SK-N-SH treated with all-trans-retinoic acid at 6 μM for 48 hours (cell line): ENCODE measurements at regions not wholly inside any gene's neighbourhood (a gene's known extent, or its start where the extent isn't known, plus 50 kb on each side); places are given as distances from the start of the nearest gene placed in this dataset.

Experiments used
- ARNTL ChIP-seq: fragments of 450-650 bp; formaldehyde crosslinking; IDR thresholded peaks from 2 replicates; pipeline ENCODE4 v1.5.0; 2020; ENCODE audit warnings: low read depth, mild to moderate bottlenecking, moderate library complexity, borderline replicate concordance
- CSDC2 ChIP-seq: fragments of 250-450 bp; sonication (Bioruptor Pico); IDR thresholded peaks from 2 replicates; pipeline ENCODE4 v1.5.0; 2020; ENCODE audit warnings: mild to moderate bottlenecking, moderate library complexity
- PATZ1 ChIP-seq: fragments of 250-450 bp; sonication (Bioruptor Pico); IDR thresholded peaks from 2 replicates; pipeline ENCODE4 v1.8.0; 2020; ENCODE audit warnings: mild to moderate bottlenecking, moderate library complexity, borderline replicate concordance
- TCF4 ChIP-seq: fragments of 250-450 bp; sonication (Bioruptor Pico); IDR thresholded peaks from 2 replicates; pipeline ENCODE4 v1.8.0; 2021; ENCODE audit warnings: mild to moderate bottlenecking, moderate library complexity, borderline replicate concordance
- TSHZ2 ChIP-seq: fragments of 250-450 bp; sonication (Bioruptor Pico); IDR thresholded peaks from 2 replicates; pipeline ENCODE4 v1.5.0; 2020; ENCODE audit warnings: mild to moderate bottlenecking, moderate library complexity
- ZC3H10 ChIP-seq: fragments of 250-450 bp; sonication (Bioruptor Pico); IDR thresholded peaks from 2 replicates; pipeline ENCODE4 v1.5.1; 2021; ENCODE audit warnings: mild to moderate bottlenecking, moderate library complexity
- ZFP3 ChIP-seq: fragments of 250-450 bp; sonication (Bioruptor Pico); IDR thresholded peaks from 2 replicates; pipeline ENCODE4 v1.5.0; 2020; ENCODE audit warnings: mild to moderate bottlenecking, moderate library complexity
- ZNF70 ChIP-seq: fragments of 450-650 bp; formaldehyde crosslinking; IDR thresholded peaks from 2 replicates; pipeline ENCODE4 v1.5.0; 2020; ENCODE audit warnings: mild to moderate bottlenecking, moderate library complexity

- TF ChIP-seq PATZ1 (no peak), CSDC2 (CRISPR knock-in tag) (no peak), TCF4 (CRISPR knock-in tag) (no peak), ZFP3 (CRISPR knock-in tag) (no peak), ARNTL (CRISPR knock-in tag) (no peak), TSHZ2 (CRISPR knock-in tag) (no peak), ZC3H10 (no peak), ZNF70 (no peak)
These were observed 470.9 kb upstream of the SOX9 start for GRCh38 chr17:71649941-71650350.
